PC-9 (cell line): ENCODE measurements at regions not wholly inside any gene's neighbourhood (a gene's known extent, or its start where the extent isn't known, plus 50 kb on each side); places are given as distances from the start of the nearest gene placed in this dataset.

Source experiments
- BruUV-seq: library from RNA; stranded (reverse); fragments of 400-500 nt; replicated peaks from 2 replicates; lab custom pipeline; 2021; lab: Mats Ljungman, UMichigan
- CTCF ChIA-PET: fragments of 300-600 bp; sonication (Branson Sonifier 250); formaldehyde crosslinking; loops from one replicate; lab custom pipeline; 2022; ENCODE audit warnings: antibody characterized with exemption; lab: Charles Lee
- POLR2A ChIA-PET: fragments of 300-600 bp; sonication (Branson Sonifier 250); formaldehyde crosslinking; loops from one replicate; lab custom pipeline; 2022; ENCODE audit warnings: antibody characterized with exemption; ENCODE audit not compliant: unreplicated experiment; lab: Charles Lee
- DNase-seq, 2 experiments: peaks; one replicate each; pipeline versions ENCODE4 v3.0.0 to v3.0.0-alpha.2; 2015 to 2022; ENCODE audit warnings: mixed read lengths in 1 of 2
- H2AFZ ChIP-seq: fragments of 200-600 bp; sonication (generic); 2 replicates; pipeline ENCODE4 v1.8.1; 2017; ENCODE audit warnings: antibody characterized with exemption
- H3F3A ChIP-seq: fragments of 200-600 bp; sonication (generic); 2 replicates; pipeline ENCODE4 v1.8.1; 2017; ENCODE audit warnings: antibody characterized with exemption, mild to moderate bottlenecking, low read depth; ENCODE audit not compliant: insufficient read depth
- H3K27ac ChIP-seq: fragments of 200-600 bp; sonication (generic); 2 replicates; pipeline ENCODE4 v1.6.1; 2016; ENCODE audit warnings: mixed run types
- H3K27me3 ChIP-seq: fragments of 200-600 bp; sonication (generic); 2 replicates; pipeline ENCODE4 v1.6.1; 2016; ENCODE audit warnings: low read depth, mixed run types; ENCODE audit not compliant: insufficient read depth
- H3K36me3 ChIP-seq: fragments of 200-600 bp; sonication (generic); 2 replicates; pipeline ENCODE4 v1.6.1; 2016; ENCODE audit warnings: low read depth, mixed run types
- H3K4me1 ChIP-seq: fragments of 200-600 bp; sonication (generic); replicated peaks from 2 replicates; pipeline ENCODE4 v1.6.1; 2016; ENCODE audit warnings: mixed run types; ENCODE audit not compliant: insufficient read depth
- H3K4me2 ChIP-seq: fragments of 200-600 bp; sonication (generic); 2 replicates; pipeline ENCODE4 v1.6.1; 2017; ENCODE audit warnings: mixed run types
- H3K4me3 ChIP-seq: fragments of 200-600 bp; sonication (generic); 2 replicates; pipeline ENCODE4 v1.6.1; 2016; ENCODE audit warnings: mixed run types
- H3K79me2 ChIP-seq: fragments of 200-600 bp; sonication (generic); 2 replicates; pipeline ENCODE4 v1.6.1; 2017; ENCODE audit warnings: low read depth, mixed run types
- H3K9me2 ChIP-seq: fragments of 200-600 bp; sonication (generic); 2 replicates; pipeline ENCODE4 v1.8.1; 2017; ENCODE audit warnings: mild to moderate bottlenecking; ENCODE audit not compliant: insufficient read depth
- H3K9me3 ChIP-seq: fragments of 200-600 bp; sonication (generic); 2 replicates; pipeline ENCODE4 v1.8.1; 2016; ENCODE audit warnings: low read depth; ENCODE audit not compliant: insufficient read depth
- H4K20me1 ChIP-seq: fragments of 200-600 bp; sonication (generic); 2 replicates; pipeline ENCODE4 v1.8.1; 2017; ENCODE audit not compliant: insufficient read depth
- EZH2 ChIP-seq: fragments of 200-600 bp; sonication (generic); IDR thresholded peaks from 2 replicates; pipeline ENCODE4 v1.8.0; 2017; ENCODE audit warnings: antibody characterized with exemption, low read depth
- intact Hi-C: fragments of 100-400 bp; cut with micrococcal nuclease; formaldehyde crosslinking; loops from one replicate; pipeline ENCODE4 v1.10.0; 2022; ENCODE audit not compliant: unreplicated experiment
- TF ChIP-seq, protein P1 (sequence below): fragments of 200-600 bp; sonication (generic); conservative IDR thresholded peaks from 2 replicates; pipeline ENCODE4 v1.6.1; 2017; ENCODE audit warnings: mixed run types, antibody characterized with exemption, mild to moderate bottlenecking, moderate library complexity

DNA sequence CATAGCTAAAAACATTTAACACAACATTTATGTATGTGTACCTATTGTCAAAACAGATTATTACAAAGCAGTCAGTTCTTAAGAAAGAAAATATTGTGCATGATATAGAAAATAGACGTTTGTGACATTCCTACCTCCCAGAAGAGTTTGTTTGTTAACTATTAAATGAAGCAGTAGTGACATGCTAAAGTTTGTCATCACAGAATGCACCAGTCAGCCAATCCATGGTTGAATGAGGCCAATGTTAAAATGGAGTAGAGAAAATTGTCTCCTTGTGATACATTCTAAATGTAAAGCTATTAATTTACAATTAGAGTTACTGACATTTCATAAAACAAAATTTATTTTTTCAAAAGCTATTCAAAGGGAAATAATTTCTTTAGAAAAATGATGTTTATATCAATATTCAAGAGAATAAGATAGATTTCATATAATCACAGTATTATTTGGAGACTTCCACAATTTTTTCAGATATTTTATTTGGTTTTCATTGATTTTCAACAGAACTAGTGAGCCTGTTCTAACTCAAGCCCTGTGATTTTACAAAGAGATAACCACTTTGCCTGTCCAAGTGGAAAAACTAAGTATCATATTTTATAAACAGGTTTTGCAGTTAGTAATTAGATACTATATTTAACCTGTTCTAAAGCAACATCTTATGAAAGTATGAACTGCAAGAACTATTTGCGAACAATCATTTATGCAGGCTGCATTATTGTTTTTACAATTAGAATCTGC is 176.8 kb downstream of the ISL1 start:
- intact Hi-C loops, result no loop called here
- no peak for DNase-seq
- no TSS peak for BruUV-seq
- ChIA-PET POLR2A (no interaction called here), CTCF (no interaction called here)
- no peak overlapping the region for H3K4me2 ChIP-seq
- 0 out of 2 replicates have a peak, but pooled peaks cover 3% of the 10 kb centered on the region for H4K20me1 ChIP-seq
- no peaks in the 10 kb centered on the region for H3K36me3 ChIP-seq
- H3K9me2 ChIP-seq, result no peaks in the 10 kb centered on the region
- no peak overlapping the region for H3K4me3 ChIP-seq
- no peaks in the 10 kb centered on the region for H3K4me1 ChIP-seq
- H3K27me3 ChIP-seq, result no peaks in the 10 kb centered on the region
- H3F3A ChIP-seq, result no peaks in the 10 kb centered on the region
- H2AFZ ChIP-seq, result no peak overlapping the region
- H3K9me3 ChIP-seq, result no peaks in the 10 kb centered on the region
- no peaks in the 10 kb centered on the region for H3K79me2 ChIP-seq
- H3K27ac ChIP-seq, result no peak overlapping the region
- TF ChIP-seq, protein P1, sequence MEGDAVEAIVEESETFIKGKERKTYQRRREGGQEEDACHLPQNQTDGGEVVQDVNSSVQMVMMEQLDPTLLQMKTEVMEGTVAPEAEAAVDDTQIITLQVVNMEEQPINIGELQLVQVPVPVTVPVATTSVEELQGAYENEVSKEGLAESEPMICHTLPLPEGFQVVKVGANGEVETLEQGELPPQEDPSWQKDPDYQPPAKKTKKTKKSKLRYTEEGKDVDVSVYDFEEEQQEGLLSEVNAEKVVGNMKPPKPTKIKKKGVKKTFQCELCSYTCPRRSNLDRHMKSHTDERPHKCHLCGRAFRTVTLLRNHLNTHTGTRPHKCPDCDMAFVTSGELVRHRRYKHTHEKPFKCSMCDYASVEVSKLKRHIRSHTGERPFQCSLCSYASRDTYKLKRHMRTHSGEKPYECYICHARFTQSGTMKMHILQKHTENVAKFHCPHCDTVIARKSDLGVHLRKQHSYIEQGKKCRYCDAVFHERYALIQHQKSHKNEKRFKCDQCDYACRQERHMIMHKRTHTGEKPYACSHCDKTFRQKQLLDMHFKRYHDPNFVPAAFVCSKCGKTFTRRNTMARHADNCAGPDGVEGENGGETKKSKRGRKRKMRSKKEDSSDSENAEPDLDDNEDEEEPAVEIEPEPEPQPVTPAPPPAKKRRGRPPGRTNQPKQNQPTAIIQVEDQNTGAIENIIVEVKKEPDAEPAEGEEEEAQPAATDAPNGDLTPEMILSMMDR, result no peak
- no peak for TF ChIP-seq EZH2

DNA sequence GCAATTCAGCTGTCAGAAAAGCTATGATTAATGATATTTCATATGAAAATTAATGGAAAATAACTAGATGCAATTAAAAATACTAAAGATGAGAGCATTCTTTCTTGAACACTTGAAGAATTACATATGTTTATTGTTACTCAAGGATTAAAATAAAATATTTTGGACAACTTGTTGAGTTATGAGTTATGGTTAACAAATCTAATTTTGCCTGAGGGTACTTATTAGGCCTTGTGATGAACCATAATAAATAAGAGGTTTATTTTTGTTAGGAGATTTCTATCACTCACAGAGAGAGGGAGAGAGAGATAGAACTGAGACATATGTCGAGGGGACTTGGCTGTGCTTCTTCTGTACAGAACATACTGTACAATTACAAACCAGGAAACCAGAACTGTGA is 183.7 kb downstream of the ISL1 start:
- no peak for DNase-seq
- intact Hi-C loops, result no loop called here

DNA sequence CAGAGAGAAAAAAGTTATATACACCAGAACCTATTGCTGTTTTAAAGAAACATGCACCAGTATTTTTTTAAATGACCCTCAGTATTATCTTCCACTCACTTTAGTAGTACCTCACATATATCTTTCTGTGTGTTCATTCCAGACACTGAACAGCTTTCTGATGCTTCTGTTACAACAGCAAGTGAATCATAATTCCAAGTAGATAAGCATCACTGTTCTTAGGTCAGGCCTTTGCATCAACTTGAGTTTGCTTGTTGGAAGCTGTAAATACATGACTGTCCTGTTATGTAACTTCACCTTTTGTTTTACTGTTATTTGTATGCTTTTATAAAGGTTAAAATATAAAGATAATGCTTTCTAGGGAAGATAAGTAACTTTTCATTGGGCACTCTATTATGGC is 184.4 kb downstream of the ISL1 start:
- Histone ChIP-seq H3K4me2 (no peak overlapping the region), H3K4me3 (no peak overlapping the region), H3K4me1 (no peaks in the 10 kb centered on the region), H3K27ac (no peak overlapping the region), H3K9me2 (no peaks in the 10 kb centered on the region), H2AFZ (no peak overlapping the region), H4K20me1 (0 out of 2 replicates have a peak, but pooled peaks cover 3% of the 10 kb centered on the region), H3K9me3 (no peaks in the 10 kb centered on the region), H3K36me3 (no peaks in the 10 kb centered on the region), H3K27me3 (no peaks in the 10 kb centered on the region), H3F3A (no peaks in the 10 kb centered on the region), H3K79me2 (no peaks in the 10 kb centered on the region)
- DNase-seq, result no peak
- intact Hi-C loops, result no loop called here
- CTCF ChIA-PET, result interaction anchor here (0.6 to 0.7 kb wide), 2 partner anchors 96 to 140 kb away, joined by 3 to 4 read pairs; no protein-coding TSS in a partner anchor
- BruUV-seq, result no TSS peak
- TF ChIP-seq EZH2, result no peak
- TF ChIP-seq, protein P1, result no peak
- POLR2A ChIA-PET, result no interaction called here

More for the DNA sequence above, 183.7 kb downstream of the ISL1 start:
- H2AFZ ChIP-seq, result no peak overlapping the region
- no peak overlapping the region for H3K4me2 ChIP-seq
- BruUV-seq, result no TSS peak
- no peaks in the 10 kb centered on the region for H3F3A ChIP-seq
- no peaks in the 10 kb centered on the region for H3K27me3 ChIP-seq
- no peaks in the 10 kb centered on the region for H3K4me1 ChIP-seq
- no peak overlapping the region for H3K27ac ChIP-seq
- no peak overlapping the region for H3K4me3 ChIP-seq
- ChIA-PET POLR2A (no interaction called here), CTCF (no interaction called here)
- H3K9me2 ChIP-seq, result no peaks in the 10 kb centered on the region
- no peaks in the 10 kb centered on the region for H3K79me2 ChIP-seq
- TF ChIP-seq, protein P1, result no peak
- TF ChIP-seq EZH2, result no peak
- no peaks in the 10 kb centered on the region for H3K36me3 ChIP-seq
- H3K9me3 ChIP-seq, result no peaks in the 10 kb centered on the region
- 0 out of 2 replicates have a peak, but pooled peaks cover 3% of the 10 kb centered on the region for H4K20me1 ChIP-seq
